GM19238 (cell line): ENCODE measurements at regions not wholly inside any gene's neighbourhood (a gene's known extent, or its start where the extent isn't known, plus 50 kb on each side); places are given as distances from the start of the nearest gene placed in this dataset.
"Not testable (repeated sequence)": the region's sequence is repeated elsewhere in the genome, so short reads cannot be mapped to it uniquely, and the experiment has no call there.

Source experiments
- DNase-seq: peaks from one replicate; pipeline ENCODE4 v3.0.0; 2011; ENCODE audit warnings: low spot score; ENCODE audit not compliant: insufficient read length

- no peak for DNase-seq
Observed at GRCh38 chr21:16418226-16418625, 688.4 kb downstream of the USP25 start.

GRCh38 chr21:16418642-16419041, 688.9 kb downstream of the USP25 start:
- DNase-seq, result no peak

DNA sequence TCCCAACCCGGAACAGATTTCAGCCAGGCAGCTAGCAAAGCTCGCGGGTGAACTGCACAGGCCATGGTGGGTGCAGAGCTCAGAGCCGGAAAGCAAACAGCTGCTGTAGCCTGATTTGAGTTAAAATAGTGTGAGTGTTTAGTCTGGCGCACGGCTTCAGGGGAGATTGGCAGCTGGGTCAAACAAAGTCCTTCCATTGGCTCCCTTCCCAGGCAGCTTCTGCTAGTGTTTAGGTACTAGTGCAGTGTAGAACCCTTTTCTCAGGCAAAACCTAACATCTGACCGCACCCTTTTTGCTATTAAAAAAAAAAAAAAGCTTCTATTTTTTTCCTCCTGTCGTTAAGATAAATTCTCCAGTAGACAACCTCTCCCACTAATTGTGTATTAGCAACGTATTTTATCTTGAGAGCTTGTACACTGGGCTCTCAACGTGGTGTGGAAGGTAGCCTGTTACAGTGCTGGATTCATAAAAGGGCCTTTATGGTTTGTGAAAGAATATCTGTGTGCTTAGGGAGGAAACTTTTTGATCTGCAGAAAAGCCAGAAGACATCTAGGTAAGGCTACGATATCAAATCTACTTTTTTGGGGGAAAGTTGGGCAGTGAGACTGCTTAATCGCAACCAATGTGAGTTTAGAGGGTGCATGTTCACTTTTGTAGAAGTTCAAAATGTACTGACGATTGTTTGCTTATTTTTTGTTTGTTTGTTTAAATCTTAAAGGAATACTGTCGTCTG, 689.6 kb downstream of the USP25 start:
- no peak for DNase-seq

- no peak for DNase-seq
Observed at GRCh38 chr21:16420031-16420724, 690.4 kb downstream of the USP25 start.

DNA sequence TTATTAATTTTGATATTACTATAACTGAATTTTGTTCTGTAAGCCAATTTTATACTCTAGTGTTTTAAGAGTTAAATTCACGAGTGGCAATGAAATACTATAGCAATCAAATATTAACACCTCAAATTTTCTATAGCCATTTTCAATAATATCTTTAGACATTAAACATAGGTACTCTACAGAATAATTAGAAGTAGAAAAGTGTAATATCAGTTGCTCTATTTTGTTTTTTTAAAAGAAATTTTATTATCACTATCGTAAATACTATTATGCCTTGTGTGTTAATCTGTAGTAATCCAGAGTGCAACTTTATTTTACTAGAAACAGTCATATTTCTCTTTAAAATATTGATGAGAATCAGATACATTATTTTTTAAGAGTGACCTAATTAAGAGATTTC, 691.2 kb downstream of the USP25 start:
- no peak for DNase-seq

GRCh38 chr21:16421965-16422364, 692.2 kb downstream of the USP25 start:
- DNase-seq, result no peak

GRCh38 chr21:16422702-16423101, 692.9 kb downstream of the USP25 start:
- no peak for DNase-seq

GRCh38 chr21:16423921-16424320, 694.1 kb downstream of the USP25 start:
- DNase-seq, result no peak

- DNase-seq, result no peak
Observed at GRCh38 chr21:16424331-16424751, 694.6 kb downstream of the USP25 start.

GRCh38 chr21:16425376-16425775, 695.6 kb downstream of the USP25 start:
- DNase-seq, result no peak

GRCh38 chr21:16426936-16427335, 697.2 kb downstream of the USP25 start:
- no peak for DNase-seq

- DNase-seq, result no peak
Observed at GRCh38 chr21:16427587-16428087, 697.9 kb downstream of the USP25 start.

DNA sequence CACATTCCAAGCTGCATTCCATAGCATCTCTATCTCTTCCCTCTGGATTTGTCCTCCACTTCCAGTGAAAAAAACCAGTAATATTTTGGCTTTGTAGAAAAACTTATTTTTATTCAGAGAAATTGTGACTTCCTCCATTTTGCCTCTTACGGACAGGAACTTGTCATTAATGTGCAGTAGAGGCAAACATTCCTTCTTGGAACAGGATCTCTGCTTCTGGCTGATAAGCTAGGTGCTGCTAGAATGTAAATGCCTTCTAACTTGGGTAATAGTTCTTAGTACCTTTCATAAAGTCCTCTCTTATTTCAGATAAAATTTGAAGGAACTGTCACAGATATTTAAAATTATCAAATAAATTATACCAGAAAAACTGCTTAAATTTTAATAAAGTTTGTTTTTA, 707.8 kb downstream of the USP25 start:
- DNase-seq, result no peak

- DNase-seq, result no peak
Observed at GRCh38 chr21:16438761-16439160, 709.0 kb downstream of the USP25 start.

- no peak for DNase-seq
Observed at GRCh38 chr21:16441789-16442188, 712.0 kb downstream of the USP25 start.

DNA sequence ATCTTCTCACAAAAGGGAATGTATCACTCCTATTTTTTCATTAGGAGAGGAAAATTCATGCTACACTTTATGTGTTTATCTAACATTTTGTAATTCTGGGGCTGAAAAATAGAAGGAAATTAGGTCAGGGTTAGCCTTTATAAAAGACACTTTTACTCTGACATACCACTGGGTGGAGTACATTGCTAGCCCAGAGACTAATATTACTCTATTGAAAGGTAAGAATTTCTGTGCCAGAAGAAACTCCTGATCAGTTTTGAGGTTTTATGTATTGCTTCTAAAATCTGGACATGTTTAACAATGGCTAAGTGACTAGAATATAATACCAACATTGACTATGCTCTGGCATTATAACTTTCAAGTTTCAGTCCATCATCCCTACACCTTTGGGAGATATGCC, 724.6 kb downstream of the USP25 start:
- no peak for DNase-seq

DNA sequence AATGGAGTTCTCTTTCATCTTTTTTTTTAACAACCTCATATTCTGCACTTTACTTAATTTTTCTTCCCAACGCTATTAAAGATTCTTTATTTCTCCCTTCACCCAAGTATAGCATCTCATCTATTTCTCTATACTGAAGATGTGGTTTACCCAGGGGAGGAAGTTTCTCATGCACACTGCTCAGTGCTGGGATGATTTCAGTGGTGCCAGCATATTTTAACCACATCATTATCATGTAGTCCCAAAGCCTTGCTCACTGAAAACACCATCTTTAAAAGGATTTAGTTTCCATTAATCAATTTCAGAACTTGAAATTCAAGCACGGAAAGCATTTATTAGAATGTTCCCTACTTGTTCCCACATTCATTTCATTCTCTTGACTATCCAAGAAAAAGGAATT, 725.7 kb downstream of the USP25 start:
- DNase-seq, result no peak

DNA sequence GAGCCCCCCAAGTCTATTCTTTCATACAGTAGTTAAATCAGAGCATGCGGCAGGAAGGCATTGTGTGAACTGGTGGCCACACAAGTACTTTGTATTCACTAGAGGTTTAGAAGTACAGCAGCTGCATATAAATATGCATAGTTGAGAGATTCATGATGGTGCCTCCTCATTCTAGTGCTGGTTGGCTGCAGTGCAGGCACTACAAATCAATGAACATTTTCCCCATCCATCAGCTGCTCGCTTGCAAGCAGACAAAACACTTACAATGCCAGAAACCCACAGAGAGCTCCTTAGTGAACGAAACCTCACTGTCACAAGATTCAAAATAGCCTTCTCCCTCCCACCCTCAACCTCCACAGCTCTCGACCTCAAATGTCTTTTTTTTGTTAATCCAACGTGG, 726.2 kb downstream of the USP25 start:
- DNase-seq, result no peak

GRCh38 chr21:16457498-16457897, 727.7 kb downstream of the USP25 start:
- no peak for DNase-seq

DNA sequence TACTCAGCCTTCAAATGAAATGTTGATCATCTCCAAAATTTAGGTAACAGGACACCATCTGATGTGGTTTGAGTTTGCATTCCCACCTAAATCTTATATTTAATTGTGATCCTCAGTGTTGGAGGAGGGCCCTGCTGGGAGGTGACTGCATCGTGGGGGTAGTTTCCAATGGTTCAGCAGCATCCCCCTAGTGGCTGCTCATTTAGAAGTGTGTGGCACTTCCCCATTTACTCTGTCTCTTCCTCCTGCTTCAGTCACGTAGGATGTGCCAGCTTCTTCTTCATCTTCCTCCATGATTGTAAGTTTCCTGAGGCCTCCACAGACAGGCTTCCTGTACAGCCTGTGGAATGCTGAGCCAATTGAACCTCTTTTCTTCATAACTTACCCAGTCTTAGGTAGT, 731.2 kb downstream of the USP25 start:
- DNase-seq, result no peak

DNA sequence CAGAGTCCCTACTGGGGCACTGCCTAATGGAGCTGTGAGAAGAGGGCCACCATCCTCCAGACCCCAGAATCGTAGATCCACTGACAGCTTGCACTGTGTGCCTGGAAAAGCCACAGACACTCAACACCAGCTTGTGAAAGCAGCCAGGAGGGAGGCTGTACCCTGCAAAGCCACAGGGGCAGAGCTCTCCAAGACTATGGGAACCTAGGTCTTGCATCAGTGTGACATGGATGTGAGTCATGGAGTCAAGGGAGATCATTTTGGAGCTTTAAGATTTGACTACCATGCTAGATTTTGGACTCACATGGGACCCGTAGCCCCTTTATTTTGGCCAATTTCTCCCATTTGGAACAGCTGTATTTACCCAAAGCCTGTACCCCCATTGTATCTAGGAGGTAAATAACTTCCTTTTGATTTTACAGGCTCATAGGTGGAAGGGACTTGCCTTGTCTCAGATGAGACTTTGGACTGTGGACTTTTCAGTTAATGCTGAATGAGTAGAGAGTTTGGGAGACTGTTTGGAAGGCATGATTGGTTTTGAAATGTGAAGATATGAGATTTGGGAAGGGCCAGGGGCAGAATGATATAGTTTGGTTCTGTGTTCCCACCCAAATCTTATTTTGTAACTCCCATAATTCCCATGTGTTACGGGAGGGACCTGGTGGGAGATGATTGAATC, 734.6 kb downstream of the USP25 start:
- DNase-seq, result not testable (repeated sequence)

DNA sequence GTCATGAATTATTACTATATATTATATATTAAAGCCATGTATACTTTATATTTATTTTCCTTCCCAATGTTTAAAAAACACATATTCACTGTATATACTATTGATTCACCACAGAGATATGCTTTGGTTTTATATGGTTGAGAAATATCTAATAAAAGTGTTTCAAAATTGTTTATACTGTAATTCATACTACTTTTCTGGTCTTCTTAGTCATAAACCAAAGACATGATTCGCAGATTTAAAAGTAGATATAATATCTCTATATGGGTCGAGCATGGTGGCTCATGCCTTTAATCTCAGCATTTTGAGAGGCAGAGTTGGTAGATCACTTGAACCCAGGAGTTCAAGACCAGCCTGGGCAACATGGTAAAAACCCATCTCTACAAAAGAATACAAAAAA, 738.4 kb downstream of the USP25 start:
- DNase-seq, result no peak
